ENCODE measurements at regions not wholly inside any gene's neighbourhood (a gene's known extent, or its start where the extent isn't known, plus 50 kb on each side); places are given as distances from the start of the nearest gene placed in this dataset.

DNA sequence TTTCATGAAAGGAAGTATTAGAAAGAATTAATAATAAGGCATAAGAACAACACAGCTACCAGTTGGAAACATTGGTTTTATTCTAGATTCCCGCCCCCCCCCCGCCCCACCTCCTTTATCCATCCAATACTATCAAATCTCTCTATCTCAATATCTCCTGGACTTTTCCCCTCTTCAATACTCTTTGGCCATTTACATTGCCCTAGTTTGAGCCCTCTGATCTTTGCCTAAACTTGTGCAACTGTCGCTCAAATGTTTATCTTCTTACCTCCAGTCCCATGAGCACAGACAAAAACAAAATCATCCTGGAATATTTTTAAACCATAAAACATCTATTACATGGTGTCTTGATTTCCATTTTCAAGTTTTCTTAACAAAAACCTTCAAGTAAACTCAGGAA, 488.2 kb downstream of the KLHL13 start:
- TF ChIP-seq, protein P1, sequence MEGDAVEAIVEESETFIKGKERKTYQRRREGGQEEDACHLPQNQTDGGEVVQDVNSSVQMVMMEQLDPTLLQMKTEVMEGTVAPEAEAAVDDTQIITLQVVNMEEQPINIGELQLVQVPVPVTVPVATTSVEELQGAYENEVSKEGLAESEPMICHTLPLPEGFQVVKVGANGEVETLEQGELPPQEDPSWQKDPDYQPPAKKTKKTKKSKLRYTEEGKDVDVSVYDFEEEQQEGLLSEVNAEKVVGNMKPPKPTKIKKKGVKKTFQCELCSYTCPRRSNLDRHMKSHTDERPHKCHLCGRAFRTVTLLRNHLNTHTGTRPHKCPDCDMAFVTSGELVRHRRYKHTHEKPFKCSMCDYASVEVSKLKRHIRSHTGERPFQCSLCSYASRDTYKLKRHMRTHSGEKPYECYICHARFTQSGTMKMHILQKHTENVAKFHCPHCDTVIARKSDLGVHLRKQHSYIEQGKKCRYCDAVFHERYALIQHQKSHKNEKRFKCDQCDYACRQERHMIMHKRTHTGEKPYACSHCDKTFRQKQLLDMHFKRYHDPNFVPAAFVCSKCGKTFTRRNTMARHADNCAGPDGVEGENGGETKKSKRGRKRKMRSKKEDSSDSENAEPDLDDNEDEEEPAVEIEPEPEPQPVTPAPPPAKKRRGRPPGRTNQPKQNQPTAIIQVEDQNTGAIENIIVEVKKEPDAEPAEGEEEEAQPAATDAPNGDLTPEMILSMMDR (IDR thresholded peaks at IDR 0.05) = no peak
- TF ChIP-seq POLR2AphosphoS5 (IDR thresholded peaks at IDR 0.05) (no peak), POLR2A (IDR thresholded peaks at IDR 0.05) (no peak), EP300 (IDR thresholded peaks at IDR 0.05; ENCODE audit: low read depth) (no peak)
